PC-9 (cell line): ENCODE measurements at regions not wholly inside any gene's neighbourhood (a gene's known extent, or its start where the extent isn't known, plus 50 kb on each side); places are given as distances from the start of the nearest gene placed in this dataset.

Source experiments
- BruUV-seq: library from RNA; stranded (reverse); fragments of 400-500 nt; replicated peaks from 2 replicates; lab custom pipeline; 2021; lab: Mats Ljungman, UMichigan
- CTCF ChIA-PET: fragments of 300-600 bp; sonication (Branson Sonifier 250); formaldehyde crosslinking; loops from one replicate; lab custom pipeline; 2022; ENCODE audit warnings: antibody characterized with exemption; lab: Charles Lee
- POLR2A ChIA-PET: fragments of 300-600 bp; sonication (Branson Sonifier 250); formaldehyde crosslinking; loops from one replicate; lab custom pipeline; 2022; ENCODE audit warnings: antibody characterized with exemption; ENCODE audit not compliant: unreplicated experiment; lab: Charles Lee
- DNase-seq, 2 experiments: peaks; one replicate each; pipeline versions ENCODE4 v3.0.0 to v3.0.0-alpha.2; 2015 to 2022; ENCODE audit warnings: mixed read lengths in 1 of 2
- H2AFZ ChIP-seq: fragments of 200-600 bp; sonication (generic); 2 replicates; pipeline ENCODE4 v1.8.1; 2017; ENCODE audit warnings: antibody characterized with exemption
- H3F3A ChIP-seq: fragments of 200-600 bp; sonication (generic); 2 replicates; pipeline ENCODE4 v1.8.1; 2017; ENCODE audit warnings: antibody characterized with exemption, mild to moderate bottlenecking, low read depth; ENCODE audit not compliant: insufficient read depth
- H3K27ac ChIP-seq: fragments of 200-600 bp; sonication (generic); 2 replicates; pipeline ENCODE4 v1.6.1; 2016; ENCODE audit warnings: mixed run types
- H3K27me3 ChIP-seq: fragments of 200-600 bp; sonication (generic); 2 replicates; pipeline ENCODE4 v1.6.1; 2016; ENCODE audit warnings: low read depth, mixed run types; ENCODE audit not compliant: insufficient read depth
- H3K36me3 ChIP-seq: fragments of 200-600 bp; sonication (generic); 2 replicates; pipeline ENCODE4 v1.6.1; 2016; ENCODE audit warnings: low read depth, mixed run types
- H3K4me1 ChIP-seq: fragments of 200-600 bp; sonication (generic); replicated peaks from 2 replicates; pipeline ENCODE4 v1.6.1; 2016; ENCODE audit warnings: mixed run types; ENCODE audit not compliant: insufficient read depth
- H3K4me2 ChIP-seq: fragments of 200-600 bp; sonication (generic); 2 replicates; pipeline ENCODE4 v1.6.1; 2017; ENCODE audit warnings: mixed run types
- H3K4me3 ChIP-seq: fragments of 200-600 bp; sonication (generic); 2 replicates; pipeline ENCODE4 v1.6.1; 2016; ENCODE audit warnings: mixed run types
- H3K79me2 ChIP-seq: fragments of 200-600 bp; sonication (generic); 2 replicates; pipeline ENCODE4 v1.6.1; 2017; ENCODE audit warnings: low read depth, mixed run types
- H3K9me2 ChIP-seq: fragments of 200-600 bp; sonication (generic); 2 replicates; pipeline ENCODE4 v1.8.1; 2017; ENCODE audit warnings: mild to moderate bottlenecking; ENCODE audit not compliant: insufficient read depth
- H3K9me3 ChIP-seq: fragments of 200-600 bp; sonication (generic); 2 replicates; pipeline ENCODE4 v1.8.1; 2016; ENCODE audit warnings: low read depth; ENCODE audit not compliant: insufficient read depth
- H4K20me1 ChIP-seq: fragments of 200-600 bp; sonication (generic); 2 replicates; pipeline ENCODE4 v1.8.1; 2017; ENCODE audit not compliant: insufficient read depth
- CTCF ChIP-seq: fragments of 200-600 bp; sonication (generic); conservative IDR thresholded peaks from 2 replicates; pipeline ENCODE4 v1.6.1; 2017; ENCODE audit warnings: mixed run types, antibody characterized with exemption, mild to moderate bottlenecking, moderate library complexity
- EZH2 ChIP-seq: fragments of 200-600 bp; sonication (generic); IDR thresholded peaks from 2 replicates; pipeline ENCODE4 v1.8.0; 2017; ENCODE audit warnings: antibody characterized with exemption, low read depth
- intact Hi-C: fragments of 100-400 bp; cut with micrococcal nuclease; formaldehyde crosslinking; loops from one replicate; pipeline ENCODE4 v1.10.0; 2022; ENCODE audit not compliant: unreplicated experiment

GRCh38 chr15:47570881-47571640 lies 146.2 kb upstream of the SEMA6D start:
- Histone ChIP-seq H3K4me3 (no peak overlapping the region), H2AFZ (no peak overlapping the region), H3K27me3 (no peaks in the 10 kb centered on the region), H3K27ac (no peak overlapping the region), H3K36me3 (no peaks in the 10 kb centered on the region), H3K9me3 (no peaks in the 10 kb centered on the region), H3K9me2 (no peaks in the 10 kb centered on the region), H3K4me2 (no peak overlapping the region), H4K20me1 (no peaks in the 10 kb centered on the region), H3K4me1 (no peaks in the 10 kb centered on the region), H3F3A (no peaks in the 10 kb centered on the region), H3K79me2 (no peaks in the 10 kb centered on the region)
- no TSS peak for BruUV-seq
- intact Hi-C loops: no loop called here
- CTCF ChIA-PET: no interaction called here
- TF ChIP-seq CTCF: no peak
- TF ChIP-seq EZH2: no peak
- POLR2A ChIA-PET: no interaction called here
- no peak for DNase-seq

DNA sequence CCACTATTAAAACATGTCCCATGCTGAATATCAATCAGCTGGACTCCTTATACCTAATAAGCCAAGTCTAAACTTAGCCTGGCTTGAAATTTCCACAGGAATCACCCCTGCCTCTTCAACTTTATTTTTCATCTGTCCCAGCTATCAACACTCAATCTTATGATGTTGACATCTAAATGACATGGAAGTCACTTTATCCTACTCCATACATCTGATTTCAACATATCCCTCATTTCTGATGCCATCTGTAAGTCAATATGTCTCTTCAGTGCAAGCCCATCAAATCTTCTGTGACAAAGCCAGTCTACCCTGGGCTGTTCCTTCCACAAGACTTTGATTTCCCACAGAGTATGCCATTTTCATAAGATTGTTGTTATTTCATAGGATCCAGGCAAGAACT lies 143.6 kb upstream of the SEMA6D start:
- POLR2A ChIA-PET: no interaction called here
- no TSS peak for BruUV-seq
- Histone ChIP-seq H3F3A (no peaks in the 10 kb centered on the region), H3K4me2 (no peak overlapping the region), H3K4me1 (no peaks in the 10 kb centered on the region), H3K79me2 (no peaks in the 10 kb centered on the region), H3K4me3 (no peak overlapping the region), H2AFZ (no peak overlapping the region), H3K9me3 (no peaks in the 10 kb centered on the region), H3K27ac (no peak overlapping the region), H3K27me3 (no peaks in the 10 kb centered on the region), H3K36me3 (no peaks in the 10 kb centered on the region), H4K20me1 (no peaks in the 10 kb centered on the region), H3K9me2 (no peaks in the 10 kb centered on the region)
- no peak for DNase-seq
- intact Hi-C loops: no loop called here
- CTCF ChIA-PET: no interaction called here
- TF ChIP-seq CTCF (no peak), EZH2 (no peak)

DNA sequence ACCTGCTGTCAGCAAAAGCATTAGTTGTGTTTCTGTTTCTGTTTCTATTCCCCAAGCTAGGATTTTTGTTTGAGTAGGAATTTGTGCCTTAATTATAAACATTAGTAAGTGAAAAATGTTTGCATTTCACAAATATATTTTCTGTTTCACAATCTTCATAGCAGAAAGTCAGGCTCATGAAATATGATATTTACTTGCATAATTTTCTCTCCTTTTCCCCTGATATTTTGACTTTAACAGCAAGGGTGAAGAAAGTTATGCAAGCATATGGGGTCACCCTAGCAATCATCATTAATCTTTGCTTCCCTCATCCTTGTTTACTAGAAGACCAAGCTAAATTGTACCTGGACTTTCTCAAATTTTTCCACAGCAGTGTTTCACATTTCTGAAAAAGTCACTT lies 140.3 kb upstream of the SEMA6D start:
- ChIA-PET POLR2A (no interaction called here), CTCF (no interaction called here)
- H3K79me2 ChIP-seq: no peaks in the 10 kb centered on the region
- H2AFZ ChIP-seq: no peak overlapping the region
- no peaks in the 10 kb centered on the region for H3K4me1 ChIP-seq
- H4K20me1 ChIP-seq: no peaks in the 10 kb centered on the region
- H3K4me2 ChIP-seq: no peak overlapping the region
- H3K36me3 ChIP-seq: no peaks in the 10 kb centered on the region
- BruUV-seq: no TSS peak
- no peaks in the 10 kb centered on the region for H3K27me3 ChIP-seq
- no peak overlapping the region for H3K27ac ChIP-seq
- DNase-seq: no peak
- intact Hi-C loops: no loop called here
- H3K9me2 ChIP-seq: no peaks in the 10 kb centered on the region
- H3K9me3 ChIP-seq: no peaks in the 10 kb centered on the region
- TF ChIP-seq CTCF: no peak
- TF ChIP-seq EZH2: no peak
- no peaks in the 10 kb centered on the region for H3F3A ChIP-seq
- H3K4me3 ChIP-seq: no peak overlapping the region
